ENCODE measurements at regions not wholly inside any gene's neighbourhood (a gene's known extent, or its start where the extent isn't known, plus 50 kb on each side); places are given as distances from the start of the nearest gene placed in this dataset.

GRCh38 chr10:3016016-3016415 lies 51.3 kb upstream of the PFKP start:
- no peak for ATAC-seq

GRCh38 chr10:3014968-3015367 lies 52.4 kb upstream of the PFKP start:
- no peak for ATAC-seq

- no peak for ATAC-seq
Observed at GRCh38 chr10:3012223-3012622, 55.1 kb upstream of the PFKP start.

GRCh38 chr10:3010816-3011460 lies 56.4 kb upstream of the PFKP start:
- ATAC-seq, result peak; percentile 60

- no peak for ATAC-seq
Observed at GRCh38 chr10:3010334-3010733, 57.0 kb upstream of the PFKP start.

GRCh38 chr10:3009341-3009740 lies 58.0 kb upstream of the PFKP start:
- no peak for ATAC-seq

- ATAC-seq, result no peak
Observed at GRCh38 chr10:3008518-3009195, 58.7 kb upstream of the PFKP start.

- no peak for ATAC-seq
Observed at GRCh38 chr10:3006607-3007006, 60.7 kb upstream of the PFKP start.

GRCh38 chr10:3006093-3006492 lies 61.3 kb upstream of the PFKP start:
- no peak for ATAC-seq

- no peak for ATAC-seq
Observed at GRCh38 chr10:3002304-3002703, 65.0 kb upstream of the PFKP start.

- no peak for ATAC-seq
Observed at GRCh38 chr10:3000048-3000447, 67.3 kb upstream of the PFKP start.

- ATAC-seq, result no peak
Observed at GRCh38 chr10:2994221-2994961, 73.0 kb upstream of the PFKP start.

GRCh38 chr10:2993636-2994035 lies 73.7 kb upstream of the PFKP start:
- no peak for ATAC-seq

GRCh38 chr10:2992401-2993198 lies 74.7 kb upstream of the PFKP start:
- no peak for ATAC-seq

- ATAC-seq, result no peak
Observed at GRCh38 chr10:2990764-2991163, 76.6 kb upstream of the PFKP start.

- no peak for ATAC-seq
Observed at GRCh38 chr10:2989292-2989947, 77.9 kb upstream of the PFKP start.

- no peak for ATAC-seq
Observed at GRCh38 chr10:2987185-2987768, 80.1 kb upstream of the PFKP start.

GRCh38 chr10:2986391-2986801 lies 81.0 kb upstream of the PFKP start:
- ATAC-seq, result no peak

- peak; percentile 97 for ATAC-seq
Observed at GRCh38 chr10:2985729-2986232, 81.6 kb upstream of the PFKP start.

GRCh38 chr10:2984682-2985081 lies 82.7 kb upstream of the PFKP start:
- no peak for ATAC-seq

GRCh38 chr10:2982146-2982545 lies 85.2 kb upstream of the PFKP start:
- no peak for ATAC-seq

GRCh38 chr10:2981361-2981801 lies 86.0 kb upstream of the PFKP start:
- no peak for ATAC-seq

All from esophagus mucosa (tissue), 1 donor.